IMR-90 (cell line): ENCODE measurements at regions not wholly inside any gene's neighbourhood (a gene's known extent, or its start where the extent isn't known, plus 50 kb on each side); places are given as distances from the start of the nearest gene placed in this dataset.
A peak's percentile ranks its signal among the peaks of the same experiment; 100 is the strongest.

ENCODE experiments used
- ATAC-seq: fragments of 200-7000 bp; cut with Tn5 transposase; 2 replicates; pipeline ENCODE4 v1.9.1; 2020; ENCODE audit warnings: low read depth, mild to moderate bottlenecking, moderate library complexity
- BruUV-seq: library from RNA; stranded (reverse); fragments of 400-500 nt; replicated peaks from 2 replicates; lab custom pipeline; 2021; lab: Mats Ljungman, UMichigan
- CTCF ChIA-PET: fragments of 300-600 bp; formaldehyde crosslinking; extraction: SDS; loops from one replicate; lab custom pipeline; 2021; ENCODE audit warnings: antibody characterized with exemption; lab: Yijun Ruan, JAX
- POLR2A ChIA-PET: fragments of 300-600 bp; sonication (Branson Sonifier 250); formaldehyde crosslinking; loops from one replicate; lab custom pipeline; 2022; ENCODE audit warnings: antibody characterized with exemption; ENCODE audit not compliant: unreplicated experiment; lab: Charles Lee
- DNase-seq: peaks from one replicate; pipeline ENCODE4 v3.0.0; 2013
- H2AFZ ChIP-seq: replicated peaks from 2 replicates; pipeline ENCODE3; 2013; ENCODE audit warnings: low read length, mild to moderate bottlenecking; ENCODE audit not compliant: poor library complexity
- H2AK5ac ChIP-seq: 2 replicates; pipeline ENCODE4 v1.6.1; 2013; ENCODE audit warnings: low read depth, low read length, inconsistent platforms
- H2AK9ac ChIP-seq: replicated peaks from 2 replicates; pipeline ENCODE3; 2013; ENCODE audit warnings: mild to moderate bottlenecking, low read depth, low read length, moderate library complexity; ENCODE audit not compliant: poor library complexity
- H2BK120ac ChIP-seq: 2 replicates; pipeline ENCODE4 v1.6.1; 2013; ENCODE audit warnings: low read depth, low read length, inconsistent platforms
- H2BK15ac ChIP-seq: 3 replicates; pipeline ENCODE4 v1.6.1; 2013; ENCODE audit warnings: low read depth, low read length, inconsistent platforms
- H2BK20ac ChIP-seq: 2 replicates; pipeline ENCODE4 v1.6.1; 2013; ENCODE audit warnings: low read depth, mild to moderate bottlenecking, inconsistent platforms, low read length, moderate library complexity
- H2BK5ac ChIP-seq: 2 replicates; pipeline ENCODE4 v1.6.1; 2013; ENCODE audit warnings: mild to moderate bottlenecking, low read depth, low read length, inconsistent platforms; ENCODE audit not compliant: poor library complexity, severe bottlenecking
- H3K14ac ChIP-seq: replicated peaks from 2 replicates; pipeline ENCODE4 v1.6.1; 2013; ENCODE audit warnings: low read depth, low read length, inconsistent platforms
- H3K18ac ChIP-seq: 2 replicates; pipeline ENCODE4 v1.6.1; 2013; ENCODE audit warnings: low read depth, low read length, control low read depth
- H3K23ac ChIP-seq: 2 replicates; pipeline ENCODE4 v1.6.1; 2013; ENCODE audit warnings: low read depth, low read length, inconsistent platforms
- H3K27ac ChIP-seq: 2 replicates; pipeline ENCODE4 v1.5.1; 2013; ENCODE audit warnings: mild to moderate bottlenecking, control low read depth, low read length; ENCODE audit not compliant: insufficient read depth
- H3K27me3 ChIP-seq: 2 replicates; pipeline ENCODE4 v1.6.1; 2013; ENCODE audit warnings: low read length; ENCODE audit not compliant: control insufficient read depth, insufficient read depth
- H3K36me3 ChIP-seq: 2 replicates; pipeline ENCODE4 v1.6.1; 2013; ENCODE audit warnings: low read length, mixed read lengths; ENCODE audit not compliant: control insufficient read depth, insufficient read depth
- H3K4ac ChIP-seq: 2 replicates; pipeline ENCODE4 v1.6.1; 2013; ENCODE audit warnings: low read depth, low read length, inconsistent platforms
- H3K4me1 ChIP-seq: 2 replicates; pipeline ENCODE4 v1.6.1; 2013; ENCODE audit warnings: low read length, mixed read lengths; ENCODE audit not compliant: control insufficient read depth, insufficient read depth
- H3K4me2 ChIP-seq: 2 replicates; pipeline ENCODE4 v1.6.1; 2013; ENCODE audit warnings: low read depth, mild to moderate bottlenecking, control low read depth, low read length, moderate library complexity
- H3K4me3 ChIP-seq: 2 replicates; pipeline ENCODE4 v1.5.1; 2013; ENCODE audit warnings: low read depth, mild to moderate bottlenecking, control low read depth, low read length, moderate library complexity; ENCODE audit not compliant: insufficient read depth
- H3K56ac ChIP-seq: 2 replicates; pipeline ENCODE4 v1.6.1; 2013; ENCODE audit warnings: low read length, inconsistent platforms; ENCODE audit not compliant: insufficient read depth; ENCODE audit errors: extremely low read depth
- H3K79me1 ChIP-seq, 2 experiments: 2 replicates each; pipeline ENCODE4 v1.6.1; 2013; ENCODE audit warnings: low read length in 2 of 2, inconsistent platforms in 1 of 2, low read depth in 1 of 2
- H3K9ac ChIP-seq: 2 replicates; pipeline ENCODE4 v1.6.1; 2013; ENCODE audit warnings: low read depth, low read length, control low read depth
- H3K9me1 ChIP-seq: 2 replicates; pipeline ENCODE4 v1.6.1; 2013; ENCODE audit warnings: low read length, inconsistent platforms; ENCODE audit not compliant: insufficient read depth
- H3K9me3 ChIP-seq: 2 replicates; pipeline ENCODE4 v1.6.1; 2013; ENCODE audit warnings: low read length; ENCODE audit not compliant: control insufficient read depth, insufficient read depth
- H4K20me1 ChIP-seq: 2 replicates; pipeline ENCODE4 v1.6.1; 2013; ENCODE audit warnings: low read length, inconsistent platforms; ENCODE audit not compliant: insufficient read depth
- H4K5ac ChIP-seq: 2 replicates; pipeline ENCODE4 v1.6.1; 2013; ENCODE audit warnings: mild to moderate bottlenecking, low read depth, low read length, control low read depth
- H4K8ac ChIP-seq, 2 experiments: 2 replicates each; pipeline ENCODE4 v1.6.1; 2013; ENCODE audit warnings: low read depth in 2 of 2, low read length in 2 of 2, control low read depth in 1 of 2, inconsistent platforms in 1 of 2
- H4K91ac ChIP-seq: 2 replicates; pipeline ENCODE4 v1.6.1; 2013; ENCODE audit warnings: low read depth, low read length, inconsistent platforms; ENCODE audit not compliant: insufficient read depth
- MAFK ChIP-seq: IDR thresholded peaks from 2 replicates; pipeline ENCODE4 v1.6.1; 2012; ENCODE audit warnings: low read depth, low read length, improper control_type of control experiment
- WGBS, 2 experiments: methylation state at CpG; one replicate each; pipeline versions ENCODE4 v1.1.5 to v1.1.7; 2013; ENCODE audit warnings: missing lambda C conversion rate in 2 of 2; ENCODE audit not compliant: insufficient read length in 1 of 2; ENCODE audit errors: extremely low coverage in 2 of 2; 5-methylcytosine and 5-hydroxymethylcytosine counted together
- dilution Hi-C: fragments of 300-500 bp; cut with HindIII; formaldehyde crosslinking; loops from one replicate; pipeline ENCODE4 v1.14.3; 2018; ENCODE audit warnings: low sequenced_read_pairs; ENCODE audit not compliant: unreplicated experiment
- in situ Hi-C: fragments of 300-500 bp; cut with MboI; formaldehyde crosslinking; loops from 3 replicates; pipeline ENCODE4 v1.14.3; 2019; ENCODE audit warnings: low sequenced_read_pairs, inconsistent platforms, mixed read lengths
- intact Hi-C: fragments of 100-400 bp; cut with micrococcal nuclease; formaldehyde crosslinking; loops from 2 replicates; pipeline ENCODE4 v1.10.0; 2022
- TF ChIP-seq, protein P1 (sequence below): fragments of 150-350 bp; IDR thresholded peaks from 2 replicates; pipeline ENCODE4 v1.6.1; 2017; ENCODE audit warnings: mild to moderate bottlenecking, antibody characterized with exemption, low read length, low read depth

DNA sequence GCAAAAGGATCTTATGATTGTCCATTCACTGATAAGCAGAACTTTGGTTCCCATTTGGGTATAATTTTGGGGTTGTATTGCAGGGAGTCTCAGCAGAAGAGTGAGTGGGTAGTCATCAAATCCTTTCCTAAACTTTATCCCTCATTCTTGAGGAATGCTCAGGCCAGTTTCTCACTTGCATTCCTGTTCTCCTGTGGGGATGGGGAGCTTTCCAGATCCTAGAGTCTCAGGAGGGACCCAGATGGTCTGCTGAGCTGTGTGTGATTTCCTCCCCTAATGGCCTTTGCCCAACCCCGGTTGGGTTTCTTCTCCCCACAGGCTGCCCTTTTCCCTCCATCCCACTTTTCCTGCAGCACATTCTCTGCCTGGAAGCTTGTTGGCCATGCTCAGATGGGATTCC is 79.9 kb downstream of the MIAT start:
- ChIA-PET POLR2A (no interaction called here), CTCF (interaction anchor here (0.8 kb wide), 1 partner anchor 137 kb away, joined by 3 read pairs; no protein-coding TSS in a partner anchor)
- Histone ChIP-seq H4K8ac (no peak overlapping the region), H3K79me1 (no peaks in the 10 kb centered on the region), H3K4me2 (no peak overlapping the region), H3K27me3 (no peaks in the 10 kb centered on the region), H3K9ac (no peak overlapping the region), H3K56ac (no peak overlapping the region), H2BK120ac (no peak overlapping the region), H3K23ac (no peak overlapping the region), H2BK20ac (no peak overlapping the region), H2BK15ac (no peak overlapping the region), H3K4me1 (no peaks in the 10 kb centered on the region), H2AFZ (no peak overlapping the region), H3K18ac (no peak overlapping the region), H3K9me1 (peaks cover under 1% of the 10 kb centered on the region), H3K36me3 (peaks cover 2% of the 10 kb centered on the region; the same call in 1 of the 2 replicates), H3K4me3 (no peak overlapping the region), H3K14ac (no peak overlapping the region), H4K5ac (no peak overlapping the region), H2BK5ac (no peak overlapping the region), H4K20me1 (no peaks in the 10 kb centered on the region; the same call in 1 of the 2 replicates), H3K27ac (no peak overlapping the region), H3K9me3 (no peaks in the 10 kb centered on the region), H2AK9ac (no peak overlapping the region), H3K4ac (no peak overlapping the region), H4K91ac (no peak overlapping the region), H2AK5ac (no peak overlapping the region)
- BruUV-seq, result no TSS peak
- WGBS, 2 experiments, result 67% methylated on average over 1 of the region's 1 CpG; no CpG with 5 or more reads in 1 of the 2 experiments
- TF ChIP-seq MAFK, result no peak
- TF ChIP-seq, protein P1, sequence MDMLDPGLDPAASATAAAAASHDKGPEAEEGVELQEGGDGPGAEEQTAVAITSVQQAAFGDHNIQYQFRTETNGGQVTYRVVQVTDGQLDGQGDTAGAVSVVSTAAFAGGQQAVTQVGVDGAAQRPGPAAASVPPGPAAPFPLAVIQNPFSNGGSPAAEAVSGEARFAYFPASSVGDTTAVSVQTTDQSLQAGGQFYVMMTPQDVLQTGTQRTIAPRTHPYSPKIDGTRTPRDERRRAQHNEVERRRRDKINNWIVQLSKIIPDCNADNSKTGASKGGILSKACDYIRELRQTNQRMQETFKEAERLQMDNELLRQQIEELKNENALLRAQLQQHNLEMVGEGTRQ, result no peak
- ATAC-seq (peak; percentile 57), DNase-seq (no peak)
- dilution Hi-C loops (no loop called here), in situ Hi-C loops (no loop called here), intact Hi-C loops (no loop called here)
